Prostate gland (tissue), 2 donors: ENCODE measurements at regions not wholly inside any gene's neighbourhood (a gene's known extent, or its start where the extent isn't known, plus 50 kb on each side); places are given as distances from the start of the nearest gene placed in this dataset.

Experiments used
- DNase-seq: peaks from one replicate; pipeline ENCODE4 v3.0.0-alpha.2; 2019; ENCODE audit warnings: low spot score
- H3K27ac ChIP-seq, 2 donors: fragments of 200-600 bp; sonication (generic); 2 replicates each; pipeline ENCODE4 v1.5.1; 2017 to 2019
- H3K27me3 ChIP-seq: fragments of 200-600 bp; sonication (generic); replicated peaks from 2 replicates; pipeline ENCODE4 v1.5.1; 2019; ENCODE audit not compliant: insufficient read depth
- H3K36me3 ChIP-seq, 2 donors: fragments of 200-600 bp; sonication (generic); 1 replicate in 1 of 2; 2 replicates in 1 of 2; pipeline versions ENCODE4 v1.5.1 to v1.8.1; 2017 to 2019
- H3K4me1 ChIP-seq: fragments of 200-600 bp; sonication (generic); replicated peaks from 2 replicates; pipeline ENCODE4 v1.5.1; 2019
- H3K4me3 ChIP-seq, 2 donors: fragments of 200-600 bp; sonication (generic); 2 replicates each; pipeline ENCODE4 v1.5.1; 2017 to 2019
- H3K9me3 ChIP-seq: fragments of 200-600 bp; sonication (generic); 2 replicates; pipeline ENCODE4 v1.5.1; 2017
- CTCF ChIP-seq, 4 experiments: fragments of 200-600 bp in 2 of 4; fragments of 450-650 bp in 2 of 4; sonication (generic) in 2 of 4; IDR thresholded peaks; 1 replicate in 3 of 4; 2 replicates in 1 of 4; pipeline ENCODE4 v1.5.1; 2016 to 2019; ENCODE audit warnings: antibody characterized with exemption in 4 of 4, mild to moderate bottlenecking in 2 of 4, moderate library complexity in 2 of 4
- POLR2A ChIP-seq: fragments of 450-650 bp; IDR thresholded peaks from one replicate; pipeline ENCODE4 v1.6.1; 2016; ENCODE audit warnings: antibody characterized with exemption, mild to moderate bottlenecking
- POLR2AphosphoS5 ChIP-seq: sonication (generic); formaldehyde crosslinking; IDR thresholded peaks from one replicate; pipeline ENCODE4 v1.6.1; 2017; ENCODE audit warnings: antibody characterized with exemption
- whole genome bisulfite sequencing: methylation state at CpG from one replicate; pipeline ENCODE4 v1.1.5; 2018; 5-methylcytosine and 5-hydroxymethylcytosine counted together
- intact Hi-C: fragments of 100-400 bp; cut with DNase I; formaldehyde crosslinking; loops from one replicate; pipeline ENCODE4 v1.14.2; 2022

- WGBS, result 92% methylated on average over 9 of the region's 9 CpGs
- Histone ChIP-seq H3K27ac (no peak overlapping the region), H3K27me3 (no peaks in the 10 kb centered on the region)
These were observed 1311.1 kb downstream of the BRD1 start for GRCh38 chr22:48516571-48516970.

GRCh38 chr22:48515571-48516200, 1312.0 kb downstream of the BRD1 start:
- WGBS, result 88% methylated on average over 24 of the region's 24 CpGs
- no peaks in the 10 kb centered on the region for H3K4me1 ChIP-seq
- TF ChIP-seq CTCF (IDR thresholded peaks at IDR 0.05) (no peak), POLR2A (no peak), POLR2AphosphoS5 (no peak)
- H3K27me3 ChIP-seq, result no peaks in the 10 kb centered on the region
- H3K36me3 ChIP-seq, result no peaks in the 10 kb centered on the region
- intact Hi-C loops, result no loop called here
- no peaks in the 10 kb centered on the region for H3K9me3 ChIP-seq
- DNase-seq, result no peak
- H3K27ac ChIP-seq, result no peak overlapping the region
- no peak overlapping the region for H3K4me3 ChIP-seq

More at GRCh38 chr22:48516571-48516970, 1311.1 kb downstream of the BRD1 start:
- DNase-seq, result no peak
- intact Hi-C loops, result no loop called here
- Histone ChIP-seq H3K9me3 (no peaks in the 10 kb centered on the region), H3K4me3 (no peak overlapping the region), H3K4me1 (no peaks in the 10 kb centered on the region), H3K36me3 (no peaks in the 10 kb centered on the region)
- no peak for TF ChIP-seq POLR2AphosphoS5

GRCh38 chr22:48513929-48514328, 1313.7 kb downstream of the BRD1 start:
- no peak for DNase-seq
- intact Hi-C loops, result no loop called here

GRCh38 chr22:48513446-48513845, 1314.2 kb downstream of the BRD1 start:
- H3K4me1 ChIP-seq, result no peaks in the 10 kb centered on the region
- WGBS, result 93% methylated on average over 10 of the region's 10 CpGs
- no peak for DNase-seq
- no peak overlapping the region for H3K27ac ChIP-seq
- no peaks in the 10 kb centered on the region for H3K36me3 ChIP-seq
- intact Hi-C loops, result no loop called here
- no peak for TF ChIP-seq POLR2AphosphoS5
- H3K9me3 ChIP-seq, result no peaks in the 10 kb centered on the region
- H3K27me3 ChIP-seq, result no peaks in the 10 kb centered on the region
- H3K4me3 ChIP-seq, result no peak overlapping the region

More at GRCh38 chr22:48513929-48514328, 1313.7 kb downstream of the BRD1 start:
- Histone ChIP-seq H3K27ac (no peak overlapping the region), H3K36me3 (no peaks in the 10 kb centered on the region), H3K4me1 (no peaks in the 10 kb centered on the region), H3K27me3 (no peaks in the 10 kb centered on the region), H3K9me3 (no peaks in the 10 kb centered on the region), H3K4me3 (no peak overlapping the region)
- TF ChIP-seq CTCF (IDR thresholded peaks at IDR 0.05) (no peak), POLR2A (no peak), POLR2AphosphoS5 (no peak)
- 86% methylated on average over 10 of the region's 10 CpGs for WGBS

GRCh38 chr22:48511781-48512327, 1315.8 kb downstream of the BRD1 start:
- no peaks in the 10 kb centered on the region for H3K36me3 ChIP-seq
- no peak for TF ChIP-seq POLR2A
- no peak for TF ChIP-seq CTCF (IDR thresholded peaks at IDR 0.05)
- TF ChIP-seq POLR2AphosphoS5, result no peak
- no peaks in the 10 kb centered on the region for H3K27me3 ChIP-seq
- intact Hi-C loops, result no loop called here
- no peaks in the 10 kb centered on the region for H3K9me3 ChIP-seq
- no peaks in the 10 kb centered on the region for H3K4me1 ChIP-seq
- no peak overlapping the region for H3K27ac ChIP-seq
- DNase-seq, result no peak
- H3K4me3 ChIP-seq, result no peak overlapping the region
- WGBS, result 89% methylated on average over 23 of the region's 23 CpGs

- intact Hi-C loops, result no loop called here
- WGBS, result 80% methylated on average over 7 of the region's 7 CpGs
- Histone ChIP-seq H3K4me3 (no peak overlapping the region), H3K9me3 (no peaks in the 10 kb centered on the region), H3K4me1 (no peaks in the 10 kb centered on the region), H3K27ac (no peak overlapping the region), H3K36me3 (no peaks in the 10 kb centered on the region), H3K27me3 (no peaks in the 10 kb centered on the region)
- no peak for TF ChIP-seq POLR2A
- no peak for TF ChIP-seq POLR2AphosphoS5
- TF ChIP-seq CTCF (IDR thresholded peaks at IDR 0.05), result no peak
- DNase-seq, result no peak
These were observed 1316.5 kb downstream of the BRD1 start for GRCh38 chr22:48511211-48511610.
